ENCODE measurements at regions not wholly inside any gene's neighbourhood (a gene's known extent, or its start where the extent isn't known, plus 50 kb on each side); places are given as distances from the start of the nearest gene placed in this dataset.

GRCh38 chr11:92152245-92152644 is 72.4 kb upstream of the FAT3 start:
- TF ChIP-seq CTCF (IDR thresholded peaks at IDR 0.05) (peak in 1 of 4 donors; percentile 22), POLR2A (IDR thresholded peaks at IDR 0.05) (no peak)
